ENCODE measurements at regions not wholly inside any gene's neighbourhood (a gene's known extent, or its start where the extent isn't known, plus 50 kb on each side); places are given as distances from the start of the nearest gene placed in this dataset.

GRCh38 chr14:98840511-98840910, 431.5 kb downstream of the BCL11B start:
- ChIA-PET CTCF (no interaction called here), POLR2A (no interaction called here)
- no peaks in the 10 kb centered on the region for H3K4me1 ChIP-seq (ENCODE audit: control insufficient read depth in 1 of 2, insufficient read depth in 2 of 2, low read depth in 1 of 2, low read length in 1 of 2)
- WGBS (ENCODE audit: low lambda C conversion rate): 0% methylated on average over 6 of the region's 6 CpGs
- no peaks in the 10 kb centered on the region for H4K20me1 ChIP-seq (ENCODE audit: insufficient read depth)
- H3K36me3 ChIP-seq (replicated peaks in 1 of 2; ENCODE audit: control insufficient read depth in 1 of 2, insufficient read depth in 2 of 2, low read length in 1 of 2): no peaks in the 10 kb centered on the region
- H3K9me3 ChIP-seq: no peaks in the 10 kb centered on the region
- H3K9me2 ChIP-seq: no peaks in the 10 kb centered on the region
- H3K4me3 ChIP-seq (ENCODE audit: low read depth in 2 of 2, low read length in 1 of 2): no peak overlapping the region
- H3K79me2 ChIP-seq (ENCODE audit: insufficient read depth): no peaks in the 10 kb centered on the region
- no peaks in the 10 kb centered on the region for H3F3A ChIP-seq (replicated peaks; ENCODE audit: insufficient read depth)
- no peak overlapping the region for H2AFZ ChIP-seq (ENCODE audit: low read depth)
- no peak overlapping the region for H3K4me2 ChIP-seq
- no peak overlapping the region for H3K9ac ChIP-seq
- TF ChIP-seq, protein P1, sequence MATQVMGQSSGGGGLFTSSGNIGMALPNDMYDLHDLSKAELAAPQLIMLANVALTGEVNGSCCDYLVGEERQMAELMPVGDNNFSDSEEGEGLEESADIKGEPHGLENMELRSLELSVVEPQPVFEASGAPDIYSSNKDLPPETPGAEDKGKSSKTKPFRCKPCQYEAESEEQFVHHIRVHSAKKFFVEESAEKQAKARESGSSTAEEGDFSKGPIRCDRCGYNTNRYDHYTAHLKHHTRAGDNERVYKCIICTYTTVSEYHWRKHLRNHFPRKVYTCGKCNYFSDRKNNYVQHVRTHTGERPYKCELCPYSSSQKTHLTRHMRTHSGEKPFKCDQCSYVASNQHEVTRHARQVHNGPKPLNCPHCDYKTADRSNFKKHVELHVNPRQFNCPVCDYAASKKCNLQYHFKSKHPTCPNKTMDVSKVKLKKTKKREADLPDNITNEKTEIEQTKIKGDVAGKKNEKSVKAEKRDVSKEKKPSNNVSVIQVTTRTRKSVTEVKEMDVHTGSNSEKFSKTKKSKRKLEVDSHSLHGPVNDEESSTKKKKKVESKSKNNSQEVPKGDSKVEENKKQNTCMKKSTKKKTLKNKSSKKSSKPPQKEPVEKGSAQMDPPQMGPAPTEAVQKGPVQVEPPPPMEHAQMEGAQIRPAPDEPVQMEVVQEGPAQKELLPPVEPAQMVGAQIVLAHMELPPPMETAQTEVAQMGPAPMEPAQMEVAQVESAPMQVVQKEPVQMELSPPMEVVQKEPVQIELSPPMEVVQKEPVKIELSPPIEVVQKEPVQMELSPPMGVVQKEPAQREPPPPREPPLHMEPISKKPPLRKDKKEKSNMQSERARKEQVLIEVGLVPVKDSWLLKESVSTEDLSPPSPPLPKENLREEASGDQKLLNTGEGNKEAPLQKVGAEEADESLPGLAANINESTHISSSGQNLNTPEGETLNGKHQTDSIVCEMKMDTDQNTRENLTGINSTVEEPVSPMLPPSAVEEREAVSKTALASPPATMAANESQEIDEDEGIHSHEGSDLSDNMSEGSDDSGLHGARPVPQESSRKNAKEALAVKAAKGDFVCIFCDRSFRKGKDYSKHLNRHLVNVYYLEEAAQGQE (IDR thresholded peaks at IDR 0.05; ENCODE audit: low read depth, low read length): no peak
- TF ChIP-seq, protein P2, sequence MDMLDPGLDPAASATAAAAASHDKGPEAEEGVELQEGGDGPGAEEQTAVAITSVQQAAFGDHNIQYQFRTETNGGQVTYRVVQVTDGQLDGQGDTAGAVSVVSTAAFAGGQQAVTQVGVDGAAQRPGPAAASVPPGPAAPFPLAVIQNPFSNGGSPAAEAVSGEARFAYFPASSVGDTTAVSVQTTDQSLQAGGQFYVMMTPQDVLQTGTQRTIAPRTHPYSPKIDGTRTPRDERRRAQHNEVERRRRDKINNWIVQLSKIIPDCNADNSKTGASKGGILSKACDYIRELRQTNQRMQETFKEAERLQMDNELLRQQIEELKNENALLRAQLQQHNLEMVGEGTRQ (IDR thresholded peaks at IDR 0.05; ENCODE audit: borderline replicate concordance, low read depth, low read length): no peak
- TF ChIP-seq FOSL2 (IDR thresholded peaks at IDR 0.05; ENCODE audit: borderline replicate concordance, low read depth) (no peak), RXRA (IDR thresholded peaks at IDR 0.05; ENCODE audit: borderline replicate concordance, low read depth) (no peak), TCF12 (IDR thresholded peaks at IDR 0.05) (no peak), MAX (IDR thresholded peaks at IDR 0.05; ENCODE audit: low read depth) (no peak), MEF2A (IDR thresholded peaks at IDR 0.05; ENCODE audit: borderline replicate concordance, low read depth) (no peak), GATA2 (CRISPR knock-in tag; IDR thresholded peaks at IDR 0.05) (no peak)
- TF ChIP-seq, protein P3, sequence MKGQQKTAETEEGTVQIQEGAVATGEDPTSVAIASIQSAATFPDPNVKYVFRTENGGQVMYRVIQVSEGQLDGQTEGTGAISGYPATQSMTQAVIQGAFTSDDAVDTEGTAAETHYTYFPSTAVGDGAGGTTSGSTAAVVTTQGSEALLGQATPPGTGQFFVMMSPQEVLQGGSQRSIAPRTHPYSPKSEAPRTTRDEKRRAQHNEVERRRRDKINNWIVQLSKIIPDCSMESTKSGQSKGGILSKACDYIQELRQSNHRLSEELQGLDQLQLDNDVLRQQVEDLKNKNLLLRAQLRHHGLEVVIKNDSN (IDR thresholded peaks at IDR 0.05; ENCODE audit: borderline replicate concordance, low read depth): no peak
- H3K27me3 ChIP-seq (ENCODE audit: insufficient read depth): no peaks in the 10 kb centered on the region
- DNase-seq: no peak
- no peak overlapping the region for H3K27ac ChIP-seq (ENCODE audit: low read depth in 2 of 2, low read length in 1 of 2)

GRCh38 chr14:98844456-98844855, 427.5 kb downstream of the BCL11B start:
- Histone ChIP-seq H3F3A (replicated peaks; ENCODE audit: insufficient read depth) (no peaks in the 10 kb centered on the region), H3K27me3 (ENCODE audit: insufficient read depth) (no peaks in the 10 kb centered on the region), H4K20me1 (ENCODE audit: insufficient read depth) (no peaks in the 10 kb centered on the region), H3K79me2 (ENCODE audit: insufficient read depth) (no peaks in the 10 kb centered on the region), H3K4me1 (ENCODE audit: control insufficient read depth in 1 of 2, insufficient read depth in 2 of 2, low read depth in 1 of 2, low read length in 1 of 2) (no peaks in the 10 kb centered on the region), H3K4me2 (no peak overlapping the region), H3K9me2 (no peaks in the 10 kb centered on the region), H2AFZ (ENCODE audit: low read depth) (no peak overlapping the region), H3K4me3 (ENCODE audit: low read depth in 2 of 2, low read length in 1 of 2) (no peak overlapping the region), H3K27ac (ENCODE audit: low read depth in 2 of 2, low read length in 1 of 2) (no peak overlapping the region), H3K9ac (no peak overlapping the region), H3K9me3 (no peaks in the 10 kb centered on the region), H3K36me3 (replicated peaks in 1 of 2; ENCODE audit: control insufficient read depth in 1 of 2, insufficient read depth in 2 of 2, low read length in 1 of 2) (no peaks in the 10 kb centered on the region)
- POLR2A ChIA-PET: no interaction called here
- CTCF ChIA-PET: no interaction called here
- no peak for DNase-seq
- TF ChIP-seq NFIC (IDR thresholded peaks at IDR 0.05; ENCODE audit: borderline replicate concordance) (no peak), NRF1 (IDR thresholded peaks at IDR 0.05; ENCODE audit: low read depth, low read length) (no peak), TAF1 (IDR thresholded peaks at IDR 0.05; ENCODE audit: borderline replicate concordance, low read depth, low read length) (no peak), PBX3 (IDR thresholded peaks at IDR 0.05) (no peak), FOXJ3 (CRISPR knock-in tag; IDR thresholded peaks at IDR 0.05) (no peak), ELF1 (IDR thresholded peaks at IDR 0.05) (no peak), GATA2 (CRISPR knock-in tag; IDR thresholded peaks at IDR 0.05) (no peak), MEF2A (IDR thresholded peaks at IDR 0.05; ENCODE audit: borderline replicate concordance, low read depth) (no peak), MXI1 (IDR thresholded peaks at IDR 0.05; ENCODE audit: low read depth, low read length) (no peak), POLR2AphosphoS5 (IDR thresholded peaks at IDR 0.05; ENCODE audit: low read depth, low read length) (no peak), SIN3A (IDR thresholded peaks at IDR 0.05; ENCODE audit: borderline replicate concordance, low read depth, low read length) (no peak)

All from SK-N-SH (cell line).